Endometrium (tissue), 2 donors: ENCODE measurements at regions not wholly inside any gene's neighbourhood (a gene's known extent, or its start where the extent isn't known, plus 50 kb on each side); places are given as distances from the start of the nearest gene placed in this dataset.

ENCODE experiments used
- FAIRE-seq: peaks from 2 replicates; lab custom pipeline; 2012; peaks lifted over from hg19 to GRCh38; lab: Jason Lieb, UNC
- donor health status: control.
- donor health status: control.

- no peak for FAIRE-seq
These were observed 557.2 kb downstream of the BCL11B start for GRCh38 chr14:98714626-98715425.

- FAIRE-seq: no peak
These were observed 555.9 kb downstream of the BCL11B start for GRCh38 chr14:98716133-98716532.

GRCh38 chr14:98721061-98721460 lies 550.9 kb downstream of the BCL11B start:
- FAIRE-seq: no peak

GRCh38 chr14:98724734-98725133 lies 547.3 kb downstream of the BCL11B start:
- no peak for FAIRE-seq

GRCh38 chr14:98725191-98725590 lies 546.8 kb downstream of the BCL11B start:
- FAIRE-seq: no peak

- FAIRE-seq: no peak
These were observed 546.3 kb downstream of the BCL11B start for GRCh38 chr14:98725676-98726075.

GRCh38 chr14:98726585-98727405 lies 545.2 kb downstream of the BCL11B start:
- FAIRE-seq: no peak

GRCh38 chr14:98728024-98728423 lies 544.0 kb downstream of the BCL11B start:
- no peak for FAIRE-seq

GRCh38 chr14:98728836-98729235 lies 543.2 kb downstream of the BCL11B start:
- FAIRE-seq: no peak

- no peak for FAIRE-seq
These were observed 540.7 kb downstream of the BCL11B start for GRCh38 chr14:98731286-98731685.

- FAIRE-seq: no peak
These were observed 540.3 kb downstream of the BCL11B start for GRCh38 chr14:98731701-98732100.

- no peak for FAIRE-seq
These were observed 538.5 kb downstream of the BCL11B start for GRCh38 chr14:98733536-98733935.

GRCh38 chr14:98736701-98737338 lies 535.2 kb downstream of the BCL11B start:
- FAIRE-seq: no peak

GRCh38 chr14:98741523-98741922 lies 530.5 kb downstream of the BCL11B start:
- FAIRE-seq: no peak

- FAIRE-seq: no peak
These were observed 530.0 kb downstream of the BCL11B start for GRCh38 chr14:98742001-98742400.

GRCh38 chr14:98743536-98743935 lies 528.5 kb downstream of the BCL11B start:
- no peak for FAIRE-seq

- no peak for FAIRE-seq
These were observed 523.0 kb downstream of the BCL11B start for GRCh38 chr14:98748966-98749365.

- FAIRE-seq: no peak
These were observed 520.9 kb downstream of the BCL11B start for GRCh38 chr14:98751110-98751509.

GRCh38 chr14:98752660-98753059 lies 519.3 kb downstream of the BCL11B start:
- no peak for FAIRE-seq

- FAIRE-seq: no peak
These were observed 517.5 kb downstream of the BCL11B start for GRCh38 chr14:98754343-98755020.

- no peak for FAIRE-seq
These were observed 515.2 kb downstream of the BCL11B start for GRCh38 chr14:98756749-98757148.

GRCh38 chr14:98758440-98758839 lies 513.6 kb downstream of the BCL11B start:
- FAIRE-seq: no peak
